ENCODE measurements at regions not wholly inside any gene's neighbourhood (a gene's known extent, or its start where the extent isn't known, plus 50 kb on each side); places are given as distances from the start of the nearest gene placed in this dataset.
A peak's percentile ranks its signal among the peaks of the same experiment; 100 is the strongest.

GRCh38 chr2:898319-898718 is 52.3 kb upstream of the SNTG2 start:
- DNase-seq = no peak

DNA sequence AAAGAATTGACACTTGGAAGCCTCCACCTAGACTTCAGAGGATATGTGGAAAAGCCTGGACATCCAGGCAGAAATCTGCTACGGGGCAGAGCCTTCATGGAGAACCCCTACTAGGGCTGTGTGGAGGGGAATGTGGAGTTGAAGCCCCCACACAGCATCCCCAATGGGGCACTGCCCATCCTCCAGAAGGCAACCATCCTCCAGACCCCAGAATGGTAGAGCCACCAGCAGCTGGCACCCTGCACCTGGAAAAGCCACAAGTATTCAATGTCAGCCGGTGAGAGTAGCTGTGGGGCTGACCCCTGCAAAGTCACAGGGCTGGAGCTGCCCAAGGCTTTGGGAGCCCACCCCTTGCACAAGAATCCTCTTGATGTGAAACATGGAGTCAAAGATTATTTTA is 53.6 kb upstream of the SNTG2 start:
- DNase-seq = no peak

- DNase-seq = peak; percentile 28
Observed at GRCh38 chr2:893311-893710, 57.3 kb upstream of the SNTG2 start.

DNA sequence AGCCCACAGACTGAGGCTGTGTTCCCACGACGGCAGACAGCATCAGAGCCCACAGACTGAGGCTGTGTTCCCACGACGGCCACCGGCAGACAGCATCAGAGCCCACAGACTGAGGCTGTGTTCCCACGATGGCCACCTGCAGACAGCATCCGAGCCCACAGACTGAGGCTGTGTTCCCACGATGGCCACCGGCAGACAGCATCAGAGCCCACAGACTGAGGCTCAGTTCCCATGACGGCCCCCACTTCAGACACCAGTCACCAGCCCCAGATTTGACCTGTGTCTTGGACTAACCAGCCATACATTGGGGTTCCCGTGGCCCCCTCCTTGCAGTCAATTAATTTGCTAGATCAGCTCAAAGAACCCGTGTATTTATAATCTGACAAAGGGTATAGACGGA is 57.8 kb upstream of the SNTG2 start:
- no peak for DNase-seq

- no peak for DNase-seq
Observed at GRCh38 chr2:892401-892800, 58.2 kb upstream of the SNTG2 start.

- DNase-seq = no peak
Observed at GRCh38 chr2:891734-892133, 58.9 kb upstream of the SNTG2 start.

GRCh38 chr2:890791-891190 is 59.9 kb upstream of the SNTG2 start:
- peak; percentile 17 for DNase-seq

- no peak for DNase-seq
Observed at GRCh38 chr2:890214-890613, 60.4 kb upstream of the SNTG2 start.

DNA sequence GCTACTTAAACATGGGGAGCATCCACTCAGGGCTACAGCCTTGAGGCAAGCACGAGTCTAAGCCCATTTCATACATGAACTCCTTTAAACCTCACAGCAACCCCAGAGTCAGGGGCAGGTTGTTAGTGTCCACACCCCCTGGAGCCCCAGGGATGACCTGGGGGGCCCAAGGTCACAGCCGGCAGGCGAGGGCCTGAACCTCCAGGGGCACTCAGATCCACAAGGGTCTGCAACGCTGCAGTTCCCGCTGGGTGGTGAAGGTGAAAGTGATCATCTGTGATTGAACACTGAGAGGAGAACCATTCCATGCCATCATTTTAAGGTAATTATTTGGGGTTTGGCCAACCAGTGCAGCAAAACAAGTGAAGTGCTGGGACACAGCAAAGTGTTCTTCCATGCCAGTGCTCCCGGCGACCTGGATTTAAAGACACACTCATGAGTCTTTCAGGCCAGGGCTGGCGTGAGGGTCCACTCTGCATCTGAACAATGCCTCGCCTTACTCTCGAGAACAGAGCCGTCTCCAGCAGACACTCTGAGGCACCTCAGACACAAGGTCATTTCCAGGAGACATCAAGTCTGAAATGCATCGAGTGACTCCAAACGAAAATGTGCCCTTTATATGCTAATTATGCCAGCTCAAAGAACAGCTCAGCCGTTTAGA is 61.6 kb upstream of the SNTG2 start:
- DNase-seq = no peak

DNA sequence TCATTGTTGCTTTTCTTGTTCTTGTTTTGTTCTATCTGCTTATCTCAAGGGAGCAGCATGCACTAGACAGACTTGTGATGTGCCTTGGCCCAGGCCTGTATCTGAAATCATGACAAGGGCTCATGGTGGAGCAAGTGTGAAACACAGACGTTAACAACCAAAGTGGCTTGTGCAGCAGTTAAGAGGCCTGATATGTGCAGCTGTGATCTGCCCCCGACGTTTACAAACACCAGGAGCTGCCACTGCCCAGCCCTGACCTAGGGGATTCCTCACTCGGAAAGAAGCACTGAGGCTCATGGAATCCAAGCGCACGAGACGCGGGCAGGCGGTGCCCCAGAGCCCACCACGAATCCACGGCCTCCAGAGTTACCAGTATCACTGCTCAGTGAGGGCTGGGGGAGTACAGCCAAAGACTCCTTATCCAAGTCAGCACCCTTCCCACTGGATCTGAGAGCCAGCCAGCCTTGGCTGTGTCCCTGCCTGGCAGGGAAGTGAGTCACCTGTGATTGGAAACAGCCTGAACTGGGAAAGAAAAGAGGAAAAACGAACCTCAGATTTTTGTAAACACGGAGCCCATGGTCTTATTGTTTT is 62.3 kb upstream of the SNTG2 start:
- no peak for DNase-seq

DNA sequence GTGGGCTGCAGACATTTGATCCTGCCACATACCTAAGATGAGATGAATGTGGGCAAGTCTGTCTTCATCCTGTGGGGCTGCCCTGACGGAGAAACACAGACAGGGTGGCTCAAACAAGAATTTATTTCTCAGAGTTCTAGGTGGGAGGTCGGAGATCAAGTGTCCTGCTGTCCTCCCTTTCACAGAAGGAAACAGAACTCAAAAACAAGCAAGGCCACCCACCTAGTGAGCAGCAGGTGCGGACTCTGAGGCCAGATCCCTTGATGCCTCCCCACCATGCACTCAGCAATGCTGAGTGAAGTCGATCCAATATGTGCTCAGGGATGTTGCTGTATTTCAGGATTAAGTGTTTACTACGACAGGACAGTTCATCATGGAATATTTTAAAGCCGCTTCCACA is 63.0 kb upstream of the SNTG2 start:
- DNase-seq = no peak

- DNase-seq = no peak
Observed at GRCh38 chr2:886072-887022, 64.3 kb upstream of the SNTG2 start.

DNA sequence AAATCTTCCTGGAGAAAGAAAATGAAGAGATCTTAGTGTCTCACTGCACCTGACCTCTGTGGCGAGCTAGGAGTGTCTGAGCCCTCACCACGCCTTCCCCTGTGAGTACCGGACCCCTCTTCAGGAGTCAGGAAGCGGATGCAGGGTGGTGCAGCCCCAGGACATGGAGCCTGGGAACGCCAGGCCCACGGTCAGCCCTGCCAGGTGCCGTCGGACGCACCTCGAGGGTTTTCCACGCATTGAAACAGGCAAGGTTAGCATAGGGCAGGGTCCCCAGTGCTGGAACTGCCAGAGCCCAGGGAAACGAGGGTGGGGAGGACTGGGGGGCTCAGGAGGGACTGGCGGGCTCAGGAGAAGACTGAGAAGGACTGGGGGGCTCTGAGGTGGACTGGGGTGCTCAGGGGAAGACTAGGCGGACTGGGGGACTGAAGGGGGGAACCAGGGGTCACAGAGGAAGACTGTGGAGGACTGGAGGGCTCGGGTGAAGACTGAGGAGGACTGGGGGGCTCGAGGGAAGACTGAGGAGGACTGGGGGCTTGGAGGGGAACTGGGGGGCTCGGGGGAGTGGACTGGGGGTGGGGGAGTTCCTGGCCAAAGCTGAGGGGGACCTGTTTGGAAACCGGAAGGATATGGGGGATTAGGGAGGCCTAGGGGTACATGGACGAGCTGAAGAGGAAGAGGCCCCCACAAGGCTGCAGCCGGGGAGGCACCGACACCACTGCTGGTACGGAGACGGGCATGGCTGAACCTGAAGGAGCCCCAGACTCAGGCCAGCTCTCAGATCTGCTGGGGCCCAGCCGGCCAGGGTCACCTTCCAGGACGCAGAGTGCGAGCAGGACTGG is 65.2 kb upstream of the SNTG2 start:
- DNase-seq = no peak

- no peak for DNase-seq
Observed at GRCh38 chr2:883803-884748, 66.6 kb upstream of the SNTG2 start.

DNA sequence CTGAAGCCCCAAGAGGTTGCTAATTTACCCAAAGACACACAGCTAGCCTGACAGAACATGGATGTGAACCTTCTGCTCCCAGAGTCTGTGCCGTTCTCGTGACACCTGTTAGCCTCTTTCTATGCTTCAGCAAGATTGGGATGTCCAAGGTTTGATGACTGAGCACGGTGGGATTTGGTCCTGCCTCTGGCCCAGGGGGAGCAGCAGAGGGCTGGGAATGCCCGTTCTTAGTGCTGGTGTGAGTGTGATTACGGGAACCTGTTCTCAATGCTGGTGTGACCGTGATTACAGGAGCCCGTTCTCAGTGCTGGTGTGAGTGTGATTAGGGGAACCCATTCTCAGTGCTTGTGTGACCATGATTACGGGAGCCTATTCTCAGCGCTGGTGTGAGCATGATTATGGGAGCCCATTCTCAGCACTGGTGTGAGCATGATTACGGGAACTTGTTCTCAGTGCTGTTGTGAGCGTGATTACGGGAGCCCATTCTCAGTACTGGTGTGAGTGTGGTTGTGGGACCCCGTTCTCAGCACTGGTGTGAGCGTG is 67.3 kb upstream of the SNTG2 start:
- DNase-seq = no peak

DNA sequence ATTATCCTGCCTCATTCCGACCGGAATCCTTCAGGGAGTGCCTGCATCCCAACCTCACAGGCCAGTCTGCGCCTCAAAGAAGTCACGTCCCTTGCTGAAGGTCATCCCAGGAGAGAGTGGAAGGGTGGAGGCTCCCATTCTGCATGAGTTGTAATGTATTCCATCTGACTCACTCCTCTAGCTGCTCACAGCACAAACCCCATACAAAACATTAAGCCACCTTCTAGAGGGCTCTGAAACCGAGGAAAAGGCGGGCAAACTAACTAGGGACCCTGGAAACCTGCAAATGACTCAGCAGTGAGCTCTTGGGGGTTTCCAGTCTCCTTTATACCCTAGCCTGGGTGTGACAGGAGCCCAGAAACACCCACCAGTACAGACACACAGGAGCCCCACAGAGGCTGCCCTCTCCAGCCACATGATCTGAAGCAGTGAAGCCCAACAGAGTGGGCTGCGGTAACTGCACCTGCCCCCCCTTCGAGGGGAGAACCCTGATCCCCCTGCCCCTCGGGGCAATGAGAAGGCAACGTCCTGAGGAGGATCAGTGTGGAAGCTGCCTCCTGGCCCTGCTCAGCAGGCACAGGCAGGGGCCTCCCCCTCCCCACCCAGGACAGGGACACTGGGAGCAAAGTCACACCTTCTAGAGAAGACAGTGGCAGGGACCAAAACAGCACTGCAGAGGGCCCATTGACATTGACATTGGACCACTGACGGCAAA is 69.3 kb upstream of the SNTG2 start:
- DNase-seq = no peak

GRCh38 chr2:880201-880970 is 70.3 kb upstream of the SNTG2 start:
- no peak for DNase-seq

- no peak for DNase-seq
Observed at GRCh38 chr2:879540-879939, 71.1 kb upstream of the SNTG2 start.

DNA sequence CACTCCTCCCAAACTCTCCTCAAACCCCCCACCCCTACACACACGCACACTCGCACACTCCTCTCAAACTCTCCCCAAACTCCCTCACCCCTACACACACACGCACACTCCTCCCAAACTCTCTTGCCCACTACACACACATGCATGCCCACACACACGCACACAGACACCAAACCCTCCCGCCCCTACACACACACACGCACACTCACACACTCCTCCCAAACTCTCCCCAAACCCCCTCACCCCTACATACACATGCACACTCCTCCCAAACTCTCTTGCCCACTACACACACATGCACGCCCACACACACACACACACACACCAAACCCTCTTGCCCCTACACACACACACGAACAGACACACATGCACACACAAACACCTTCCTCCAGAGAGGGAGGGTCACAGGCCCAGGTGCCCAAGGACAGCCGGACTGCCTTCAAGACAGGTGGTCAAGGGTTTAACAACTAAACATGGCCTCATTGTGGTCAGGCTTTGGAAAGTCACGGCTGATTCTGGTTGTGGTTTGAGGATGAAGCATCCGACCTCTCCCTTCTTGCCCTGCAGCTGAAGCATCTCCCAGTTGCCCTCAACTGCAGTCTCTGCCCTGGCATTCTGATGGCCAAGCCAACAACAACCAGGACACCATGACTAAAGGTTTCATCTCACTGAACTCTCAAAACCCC is 72.3 kb upstream of the SNTG2 start:
- no peak for DNase-seq
